PC-9 (cell line): ENCODE measurements at regions not wholly inside any gene's neighbourhood (a gene's known extent, or its start where the extent isn't known, plus 50 kb on each side); places are given as distances from the start of the nearest gene placed in this dataset.
"Not testable (repeated sequence)": the region's sequence is repeated elsewhere in the genome, so short reads cannot be mapped to it uniquely, and the experiment has no call there.

ENCODE experiments used
- BruUV-seq: library from RNA; stranded (reverse); fragments of 400-500 nt; replicated peaks from 2 replicates; lab custom pipeline; 2021; lab: Mats Ljungman, UMichigan
- CTCF ChIA-PET: fragments of 300-600 bp; sonication (Branson Sonifier 250); formaldehyde crosslinking; loops from one replicate; lab custom pipeline; 2022; ENCODE audit warnings: antibody characterized with exemption; lab: Charles Lee
- POLR2A ChIA-PET: fragments of 300-600 bp; sonication (Branson Sonifier 250); formaldehyde crosslinking; loops from one replicate; lab custom pipeline; 2022; ENCODE audit warnings: antibody characterized with exemption; ENCODE audit not compliant: unreplicated experiment; lab: Charles Lee
- DNase-seq, 2 experiments: peaks; one replicate each; pipeline versions ENCODE4 v3.0.0 to v3.0.0-alpha.2; 2015 to 2022; ENCODE audit warnings: mixed read lengths in 1 of 2
- H2AFZ ChIP-seq: fragments of 200-600 bp; sonication (generic); 2 replicates; pipeline ENCODE4 v1.8.1; 2017; ENCODE audit warnings: antibody characterized with exemption
- H3F3A ChIP-seq: fragments of 200-600 bp; sonication (generic); 2 replicates; pipeline ENCODE4 v1.8.1; 2017; ENCODE audit warnings: antibody characterized with exemption, mild to moderate bottlenecking, low read depth; ENCODE audit not compliant: insufficient read depth
- H3K27ac ChIP-seq: fragments of 200-600 bp; sonication (generic); 2 replicates; pipeline ENCODE4 v1.6.1; 2016; ENCODE audit warnings: mixed run types
- H3K27me3 ChIP-seq: fragments of 200-600 bp; sonication (generic); 2 replicates; pipeline ENCODE4 v1.6.1; 2016; ENCODE audit warnings: low read depth, mixed run types; ENCODE audit not compliant: insufficient read depth
- H3K36me3 ChIP-seq: fragments of 200-600 bp; sonication (generic); 2 replicates; pipeline ENCODE4 v1.6.1; 2016; ENCODE audit warnings: low read depth, mixed run types
- H3K4me1 ChIP-seq: fragments of 200-600 bp; sonication (generic); replicated peaks from 2 replicates; pipeline ENCODE4 v1.6.1; 2016; ENCODE audit warnings: mixed run types; ENCODE audit not compliant: insufficient read depth
- H3K4me2 ChIP-seq: fragments of 200-600 bp; sonication (generic); 2 replicates; pipeline ENCODE4 v1.6.1; 2017; ENCODE audit warnings: mixed run types
- H3K4me3 ChIP-seq: fragments of 200-600 bp; sonication (generic); 2 replicates; pipeline ENCODE4 v1.6.1; 2016; ENCODE audit warnings: mixed run types
- H3K79me2 ChIP-seq: fragments of 200-600 bp; sonication (generic); 2 replicates; pipeline ENCODE4 v1.6.1; 2017; ENCODE audit warnings: low read depth, mixed run types
- H3K9me2 ChIP-seq: fragments of 200-600 bp; sonication (generic); 2 replicates; pipeline ENCODE4 v1.8.1; 2017; ENCODE audit warnings: mild to moderate bottlenecking; ENCODE audit not compliant: insufficient read depth
- H3K9me3 ChIP-seq: fragments of 200-600 bp; sonication (generic); 2 replicates; pipeline ENCODE4 v1.8.1; 2016; ENCODE audit warnings: low read depth; ENCODE audit not compliant: insufficient read depth
- H4K20me1 ChIP-seq: fragments of 200-600 bp; sonication (generic); 2 replicates; pipeline ENCODE4 v1.8.1; 2017; ENCODE audit not compliant: insufficient read depth
- EZH2 ChIP-seq: fragments of 200-600 bp; sonication (generic); IDR thresholded peaks from 2 replicates; pipeline ENCODE4 v1.8.0; 2017; ENCODE audit warnings: antibody characterized with exemption, low read depth
- intact Hi-C: fragments of 100-400 bp; cut with micrococcal nuclease; formaldehyde crosslinking; loops from one replicate; pipeline ENCODE4 v1.10.0; 2022; ENCODE audit not compliant: unreplicated experiment
- TF ChIP-seq, protein P1 (sequence below): fragments of 200-600 bp; sonication (generic); conservative IDR thresholded peaks from 2 replicates; pipeline ENCODE4 v1.6.1; 2017; ENCODE audit warnings: mixed run types, antibody characterized with exemption, mild to moderate bottlenecking, moderate library complexity

GRCh38 chr13:54607421-54607820 is 1578.8 kb downstream of the OLFM4 start:
- no peak overlapping the region for H3K4me2 ChIP-seq
- no peaks in the 10 kb centered on the region for H3K9me2 ChIP-seq
- CTCF ChIA-PET = no interaction called here
- no peaks in the 10 kb centered on the region for H4K20me1 ChIP-seq
- DNase-seq = no peak
- no peak overlapping the region for H2AFZ ChIP-seq
- no peaks in the 10 kb centered on the region for H3K9me3 ChIP-seq
- no peaks in the 10 kb centered on the region for H3F3A ChIP-seq
- no peaks in the 10 kb centered on the region for H3K4me1 ChIP-seq
- POLR2A ChIA-PET = no interaction called here
- H3K79me2 ChIP-seq = no peaks in the 10 kb centered on the region
- TF ChIP-seq EZH2 = no peak
- TF ChIP-seq, protein P1, sequence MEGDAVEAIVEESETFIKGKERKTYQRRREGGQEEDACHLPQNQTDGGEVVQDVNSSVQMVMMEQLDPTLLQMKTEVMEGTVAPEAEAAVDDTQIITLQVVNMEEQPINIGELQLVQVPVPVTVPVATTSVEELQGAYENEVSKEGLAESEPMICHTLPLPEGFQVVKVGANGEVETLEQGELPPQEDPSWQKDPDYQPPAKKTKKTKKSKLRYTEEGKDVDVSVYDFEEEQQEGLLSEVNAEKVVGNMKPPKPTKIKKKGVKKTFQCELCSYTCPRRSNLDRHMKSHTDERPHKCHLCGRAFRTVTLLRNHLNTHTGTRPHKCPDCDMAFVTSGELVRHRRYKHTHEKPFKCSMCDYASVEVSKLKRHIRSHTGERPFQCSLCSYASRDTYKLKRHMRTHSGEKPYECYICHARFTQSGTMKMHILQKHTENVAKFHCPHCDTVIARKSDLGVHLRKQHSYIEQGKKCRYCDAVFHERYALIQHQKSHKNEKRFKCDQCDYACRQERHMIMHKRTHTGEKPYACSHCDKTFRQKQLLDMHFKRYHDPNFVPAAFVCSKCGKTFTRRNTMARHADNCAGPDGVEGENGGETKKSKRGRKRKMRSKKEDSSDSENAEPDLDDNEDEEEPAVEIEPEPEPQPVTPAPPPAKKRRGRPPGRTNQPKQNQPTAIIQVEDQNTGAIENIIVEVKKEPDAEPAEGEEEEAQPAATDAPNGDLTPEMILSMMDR = no peak
- no peaks in the 10 kb centered on the region for H3K27me3 ChIP-seq
- H3K27ac ChIP-seq = no peak overlapping the region
- no TSS peak for BruUV-seq
- no peak overlapping the region for H3K4me3 ChIP-seq
- intact Hi-C loops = no loop called here
- H3K36me3 ChIP-seq = no peaks in the 10 kb centered on the region

DNA sequence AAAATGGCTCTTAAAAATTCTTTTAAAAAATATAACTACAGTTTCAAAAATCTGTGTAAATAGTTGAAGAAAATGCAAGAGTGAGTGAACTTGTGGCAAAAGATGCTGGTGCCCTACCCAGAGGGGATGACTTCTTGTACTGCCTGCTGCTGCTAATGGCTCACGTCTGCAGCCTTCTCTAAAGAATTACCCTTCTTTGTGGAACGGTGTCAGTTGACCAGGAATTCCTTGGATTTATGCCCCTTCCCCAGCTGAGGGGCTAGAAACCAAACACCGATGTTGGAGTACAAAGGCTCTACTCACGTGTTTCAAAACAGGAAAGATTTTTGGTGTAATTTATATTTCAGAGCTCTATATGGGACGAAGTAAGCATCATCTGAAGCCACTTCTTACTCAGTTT is 1582.8 kb downstream of the OLFM4 start:
- Histone ChIP-seq H3K4me2 (no peak overlapping the region), H3K9me3 (no peaks in the 10 kb centered on the region), H3K27me3 (no peaks in the 10 kb centered on the region), H3K9me2 (no peaks in the 10 kb centered on the region), H3K36me3 (no peaks in the 10 kb centered on the region), H3F3A (no peaks in the 10 kb centered on the region), H3K4me1 (no peaks in the 10 kb centered on the region), H3K4me3 (no peak overlapping the region), H2AFZ (no peak overlapping the region), H4K20me1 (no peaks in the 10 kb centered on the region), H3K79me2 (no peaks in the 10 kb centered on the region), H3K27ac (no peak overlapping the region)
- no peak for DNase-seq
- ChIA-PET POLR2A (no interaction called here), CTCF (no interaction called here)
- intact Hi-C loops = no loop called here
- no peak for TF ChIP-seq EZH2
- TF ChIP-seq, protein P1 = no peak
- no TSS peak for BruUV-seq

GRCh38 chr13:54614726-54615125 is 1586.1 kb downstream of the OLFM4 start:
- Histone ChIP-seq H3K9me2 (no peaks in the 10 kb centered on the region), H3K36me3 (no peaks in the 10 kb centered on the region), H3K4me2 (no peak overlapping the region), H3K79me2 (no peaks in the 10 kb centered on the region), H4K20me1 (no peaks in the 10 kb centered on the region), H3K4me1 (no peaks in the 10 kb centered on the region), H3K4me3 (no peak overlapping the region), H3K9me3 (no peaks in the 10 kb centered on the region), H3K27me3 (no peaks in the 10 kb centered on the region), H3F3A (no peaks in the 10 kb centered on the region), H3K27ac (no peak overlapping the region), H2AFZ (no peak overlapping the region)
- ChIA-PET POLR2A (no interaction called here), CTCF (no interaction called here)
- TF ChIP-seq, protein P1 = no peak
- no peak for TF ChIP-seq EZH2
- DNase-seq = no peak
- intact Hi-C loops = no loop called here
- BruUV-seq = no TSS peak

- DNase-seq, BruUV-seq, H3K4me3 ChIP-seq, H3K79me2 ChIP-seq, H3F3A ChIP-seq, H3K4me1 ChIP-seq, H3K27ac ChIP-seq, H2AFZ ChIP-seq, intact Hi-C loops, H3K4me2 ChIP-seq, H3K9me3 ChIP-seq, H4K20me1 ChIP-seq, POLR2A ChIA-PET, H3K36me3 ChIP-seq, CTCF ChIA-PET, H3K27me3 ChIP-seq, H3K9me2 ChIP-seq: not testable (repeated sequence)
These were observed 1597.9 kb downstream of the OLFM4 start for GRCh38 chr13:54626504-54626903.
